Limb (tissue), 2 donors: ENCODE measurements at regions not wholly inside any gene's neighbourhood (a gene's known extent, or its start where the extent isn't known, plus 50 kb on each side); places are given as distances from the start of the nearest gene placed in this dataset.

Experiments
- DNase-seq, 2 donors: peaks; one replicate each; pipeline ENCODE4 v3.0.0-alpha.2; 2016; ENCODE audit errors: extremely low spot score in 2 of 2

- DNase-seq: no peak
These were observed 290.3 kb upstream of the KLF12 start for GRCh38 chr13:74424455-74424854.

DNA sequence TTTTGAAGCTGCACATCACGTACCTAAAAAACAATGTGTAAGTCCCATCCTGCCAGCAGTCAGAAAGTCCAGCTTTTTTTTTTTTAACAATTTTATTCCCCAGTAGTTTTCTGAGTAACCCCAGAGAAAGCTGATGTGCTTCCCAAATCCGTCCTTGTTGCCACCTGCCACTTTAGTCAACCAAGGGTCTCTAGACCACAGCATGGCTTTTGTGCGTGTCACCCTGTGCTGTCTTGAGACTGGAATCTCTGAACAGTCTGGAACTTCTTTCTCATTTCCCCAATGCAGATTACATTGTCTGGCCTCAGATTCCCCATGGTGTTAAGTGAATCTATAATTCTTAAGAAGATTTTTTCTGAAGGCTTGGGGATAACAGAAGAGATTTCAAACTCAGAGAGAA is 289.2 kb upstream of the KLF12 start:
- DNase-seq: no peak

DNA sequence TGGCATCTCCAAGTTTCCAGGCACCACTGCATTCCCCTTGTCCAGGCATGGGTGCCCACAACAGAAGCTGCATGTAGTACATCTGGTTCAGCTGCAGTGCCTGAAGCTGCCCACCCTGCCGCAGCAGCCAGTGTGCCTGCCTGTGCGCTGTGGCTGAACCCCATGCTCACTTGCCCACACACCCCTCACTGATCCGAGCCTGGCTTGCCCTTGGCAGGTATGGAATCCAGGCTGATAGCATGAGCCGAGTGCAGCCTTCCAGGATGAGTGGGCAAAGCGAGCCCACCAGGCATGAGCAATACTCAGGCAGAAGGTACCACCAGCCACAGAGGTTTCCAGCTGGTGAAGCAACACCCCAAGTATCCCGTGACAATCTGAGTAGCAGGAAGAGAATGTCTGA is 280.3 kb upstream of the KLF12 start:
- no peak for DNase-seq

DNA sequence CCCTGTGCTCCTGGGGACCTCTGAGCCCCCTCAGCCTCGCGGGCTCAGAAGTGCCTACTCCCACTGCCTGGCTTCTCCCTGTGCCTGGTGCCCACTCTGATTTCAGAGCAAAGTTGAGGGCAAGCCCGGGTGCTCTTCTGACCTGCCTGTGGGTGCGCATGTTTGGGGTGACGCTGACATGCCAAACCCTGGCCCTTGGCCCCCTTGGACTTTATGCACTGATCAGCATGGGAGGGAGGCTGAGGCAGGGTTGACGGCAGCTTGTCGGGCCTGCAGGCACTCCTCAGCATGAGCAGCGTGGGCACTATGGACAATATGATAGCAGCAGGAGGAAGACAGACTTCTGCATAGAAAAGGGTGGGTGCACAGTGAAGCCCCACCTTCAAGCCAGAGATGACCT is 279.3 kb upstream of the KLF12 start:
- DNase-seq: no peak

- no peak for DNase-seq
These were observed 275.3 kb upstream of the KLF12 start for GRCh38 chr13:74409551-74409950.

GRCh38 chr13:74406420-74406819 is 272.2 kb upstream of the KLF12 start:
- peak in 1 of 2 donors; percentile 10 for DNase-seq

GRCh38 chr13:74398599-74398998 is 264.4 kb upstream of the KLF12 start:
- no peak for DNase-seq

DNA sequence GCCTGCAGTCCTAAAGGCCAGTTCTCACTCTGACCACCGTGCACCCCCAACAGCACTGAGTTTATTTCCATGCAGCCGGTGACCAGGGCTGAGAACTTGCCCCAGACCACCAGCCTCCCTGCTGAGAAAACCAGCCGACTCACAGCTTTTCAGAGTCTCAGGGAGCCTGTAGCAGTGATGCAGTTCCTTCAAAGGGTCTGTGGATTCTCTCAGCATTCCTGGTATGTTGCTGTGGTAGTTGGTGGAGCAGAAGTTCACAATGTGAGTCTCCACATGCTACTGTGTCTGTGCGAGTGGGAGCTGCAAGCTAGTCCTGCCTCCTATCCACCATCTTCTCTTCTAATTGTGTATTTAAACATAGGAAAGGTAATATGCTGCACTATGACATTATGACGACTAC is 254.9 kb upstream of the KLF12 start:
- DNase-seq: no peak

- DNase-seq: no peak
These were observed 254.4 kb upstream of the KLF12 start for GRCh38 chr13:74388626-74389025.

- DNase-seq: no peak
These were observed 238.3 kb upstream of the KLF12 start for GRCh38 chr13:74372511-74372910.

DNA sequence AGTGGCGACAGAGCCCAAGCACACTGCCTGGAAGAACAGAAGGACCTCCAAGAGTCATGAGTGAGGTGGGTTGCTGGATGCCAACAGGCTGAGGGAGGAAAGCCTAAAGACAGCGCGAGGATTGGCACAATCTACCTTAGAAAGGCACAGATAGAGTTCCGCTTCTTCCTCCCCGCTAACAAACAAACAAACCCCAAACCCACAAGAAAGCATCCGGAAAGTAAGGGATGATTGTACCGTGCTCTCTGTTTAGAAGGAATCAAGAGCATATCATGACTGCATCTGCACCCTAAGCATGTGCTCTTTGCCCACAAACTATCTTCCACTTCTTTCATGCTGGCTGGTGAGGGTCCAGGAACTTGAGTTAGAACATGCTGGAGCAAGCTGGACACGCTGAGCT is 233.0 kb upstream of the KLF12 start:
- no peak for DNase-seq

- no peak for DNase-seq
These were observed 227.1 kb upstream of the KLF12 start for GRCh38 chr13:74361274-74361673.

DNA sequence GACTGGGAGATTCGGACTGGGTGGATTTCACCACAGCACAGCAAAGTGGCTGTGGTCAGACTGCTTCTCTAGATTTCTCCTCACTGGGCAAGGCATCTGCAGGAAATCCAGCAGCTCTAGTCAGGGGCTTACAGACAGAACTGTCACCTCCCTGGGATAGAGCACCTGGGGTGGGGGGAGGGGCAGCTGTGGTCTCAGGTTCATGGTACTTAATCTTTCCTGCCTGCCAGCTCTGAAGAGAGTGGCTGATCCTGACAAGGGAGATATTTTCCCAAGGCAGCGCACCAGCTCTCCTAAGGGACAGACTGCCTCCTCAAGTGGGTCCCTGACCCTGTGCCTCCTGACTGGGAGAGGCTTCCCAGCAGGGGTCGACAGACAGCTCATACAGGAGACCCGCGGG is 212.8 kb upstream of the KLF12 start:
- DNase-seq: no peak

GRCh38 chr13:74338341-74338740 is 204.1 kb upstream of the KLF12 start:
- no peak for DNase-seq

GRCh38 chr13:74336546-74336945 is 202.3 kb upstream of the KLF12 start:
- DNase-seq: no peak

- no peak for DNase-seq
These were observed 201.2 kb upstream of the KLF12 start for GRCh38 chr13:74335370-74335769.

GRCh38 chr13:74329962-74330361 is 195.8 kb upstream of the KLF12 start:
- no peak for DNase-seq

GRCh38 chr13:74325106-74325505 is 190.9 kb upstream of the KLF12 start:
- DNase-seq: peak; percentile 52 to 83

DNA sequence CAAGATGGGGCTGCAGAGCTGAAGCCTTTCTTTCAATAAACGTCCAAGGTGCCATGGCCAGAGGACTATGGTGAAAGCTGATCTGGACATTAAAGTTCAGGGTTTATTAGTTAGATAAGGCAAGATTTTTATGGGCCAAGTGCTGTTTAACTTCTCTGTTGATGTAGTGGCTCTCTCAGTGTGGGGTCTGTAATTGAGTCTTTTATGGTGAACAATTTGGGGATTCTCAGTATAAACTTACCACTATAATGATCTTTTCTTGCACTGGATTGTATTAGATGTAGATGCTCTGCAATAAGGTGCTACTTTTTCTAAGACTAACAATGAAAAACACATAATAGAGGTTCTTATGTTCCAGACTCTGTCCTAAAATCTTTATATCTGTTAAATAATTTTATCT is 190.1 kb upstream of the KLF12 start:
- DNase-seq: no peak

GRCh38 chr13:74322562-74322961 is 188.4 kb upstream of the KLF12 start:
- no peak for DNase-seq

GRCh38 chr13:74320282-74320681 is 186.1 kb upstream of the KLF12 start:
- DNase-seq: no peak

DNA sequence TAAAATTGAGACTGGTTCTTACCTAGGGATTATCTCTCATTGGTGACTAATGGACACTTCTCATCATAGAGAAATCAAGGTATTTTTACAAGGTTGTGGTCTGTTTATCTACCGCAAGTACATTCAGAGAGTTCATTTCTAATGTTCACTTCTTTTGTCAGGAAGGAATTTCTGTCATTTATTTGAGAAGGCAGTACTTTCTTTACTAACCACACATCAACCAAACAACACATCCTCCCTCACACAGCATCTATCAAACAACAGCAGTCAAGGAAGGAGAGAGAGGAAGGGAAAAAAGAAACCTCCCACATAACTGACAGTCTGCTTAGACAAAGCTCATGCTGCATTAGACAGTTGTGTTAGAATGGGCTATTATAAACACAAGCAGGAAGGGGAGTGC is 182.3 kb upstream of the KLF12 start:
- DNase-seq: no peak

- DNase-seq: no peak
These were observed 172.3 kb upstream of the KLF12 start for GRCh38 chr13:74306496-74306895.

DNA sequence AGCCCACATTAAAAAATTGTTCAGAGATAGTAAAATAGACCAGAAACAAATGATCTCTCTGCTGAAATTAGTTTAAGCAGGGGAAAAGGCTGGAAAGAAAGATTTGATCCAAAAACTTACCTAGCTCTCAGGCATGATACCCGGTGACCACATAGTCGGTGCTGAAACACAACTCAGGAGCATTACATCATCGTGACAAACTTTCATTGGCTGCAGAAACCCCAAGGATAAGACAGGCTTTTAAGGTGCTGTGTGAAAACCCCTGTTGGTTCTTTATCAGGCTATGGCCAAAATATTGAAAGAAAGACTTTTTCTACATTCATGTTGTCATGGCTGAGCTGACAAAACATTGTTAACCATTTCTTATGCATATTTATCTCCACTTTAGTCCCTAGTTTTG is 171.7 kb upstream of the KLF12 start:
- no peak for DNase-seq
